Liver (tissue), 3 donors: ENCODE measurements at regions not wholly inside any gene's neighbourhood (a gene's known extent, or its start where the extent isn't known, plus 50 kb on each side); places are given as distances from the start of the nearest gene placed in this dataset.

ENCODE experiments used
- ATF3 ChIP-seq: IDR thresholded peaks from 2 replicates; pipeline ENCODE4 v1.6.1; 2016; ENCODE audit warnings: antibody characterized with exemption
- CTCF ChIP-seq: fragments of 150-350 bp; IDR thresholded peaks from 2 replicates; pipeline ENCODE4 v1.5.1; 2017; ENCODE audit warnings: improper control_type of control experiment, low read depth, low read length; ENCODE audit not compliant: missing input control
- EGR1 ChIP-seq, 2 donors: IDR thresholded peaks; 2 replicates each; pipeline ENCODE4 v1.6.1; 2016 to 2018; ENCODE audit warnings: antibody characterized with exemption in 2 of 2, low read depth in 2 of 2
- GABPA ChIP-seq, 2 donors: IDR thresholded peaks in 1 of 2; conservative IDR thresholded peaks in 1 of 2; 2 replicates each; pipeline ENCODE4 v1.6.1; 2016; ENCODE audit warnings: antibody characterized with exemption in 2 of 2, mild to moderate bottlenecking in 1 of 2, moderate library complexity in 1 of 2
- HNF4A ChIP-seq, 2 donors: conservative IDR thresholded peaks; 2 replicates each; pipeline ENCODE4 v1.6.1; 2016; ENCODE audit warnings: antibody characterized with exemption in 2 of 2, mild to moderate bottlenecking in 2 of 2
- JUND ChIP-seq, 2 donors: IDR thresholded peaks; 2 replicates each; pipeline ENCODE4 v1.6.1; 2016; ENCODE audit warnings: antibody characterized with exemption in 2 of 2
- MAX ChIP-seq: IDR thresholded peaks from 2 replicates; pipeline ENCODE4 v1.6.1; 2016; ENCODE audit warnings: antibody characterized with exemption
- NR2F2 ChIP-seq: IDR thresholded peaks from 2 replicates; pipeline ENCODE4 v1.6.1; 2016; ENCODE audit warnings: antibody characterized with exemption
- RAD21 ChIP-seq, 2 donors: IDR thresholded peaks; 2 replicates each; pipeline ENCODE4 v1.6.1; 2016; ENCODE audit warnings: antibody characterized with exemption in 2 of 2, mild to moderate bottlenecking in 2 of 2
- REST ChIP-seq: IDR thresholded peaks from 2 replicates; pipeline ENCODE4 v1.6.1; 2016; ENCODE audit warnings: antibody characterized with exemption, mild to moderate bottlenecking
- RXRA ChIP-seq, 2 donors: IDR thresholded peaks; 2 replicates each; pipeline ENCODE4 v1.6.1; 2017 to 2018; ENCODE audit warnings: antibody characterized with exemption in 2 of 2, mild to moderate bottlenecking in 1 of 2
- SP1 ChIP-seq: IDR thresholded peaks from 2 replicates; pipeline ENCODE4 v1.6.1; 2018; ENCODE audit warnings: antibody characterized with exemption, mild to moderate bottlenecking
- TAF1 ChIP-seq: conservative IDR thresholded peaks from 2 replicates; pipeline ENCODE4 v1.6.1; 2016; ENCODE audit warnings: antibody characterized with exemption, mild to moderate bottlenecking
- ZBTB33 ChIP-seq: IDR thresholded peaks from 2 replicates; pipeline ENCODE4 v1.6.1; 2016; ENCODE audit warnings: antibody characterized with exemption
- donor health status: healthy.
- donor health status: healthy.

- TF ChIP-seq ZBTB33 (no peak), CTCF (no peak), GABPA (IDR thresholded peaks at IDR 0.05 in 1 of 2, conservative IDR thresholded peaks at IDR 0.05 in 1 of 2) (no peak), RXRA (IDR thresholded peaks at IDR 0.05) (no peak), EGR1 (IDR thresholded peaks at IDR 0.05; ENCODE audit: low read depth in 2 of 2) (no peak), REST (no peak), ATF3 (no peak), MAX (no peak), JUND (IDR thresholded peaks at IDR 0.05) (no peak), NR2F2 (no peak), RAD21 (IDR thresholded peaks at IDR 0.05) (no peak), TAF1 (no peak), SP1 (no peak), HNF4A (conservative IDR thresholded peaks at IDR 0.05) (no peak)
Observed at GRCh38 chr6:54778731-54779130, 67.8 kb upstream of the FAM83B start.
